ENCODE measurements at regions not wholly inside any gene's neighbourhood (a gene's known extent, or its start where the extent isn't known, plus 50 kb on each side); places are given as distances from the start of the nearest gene placed in this dataset.

DNA sequence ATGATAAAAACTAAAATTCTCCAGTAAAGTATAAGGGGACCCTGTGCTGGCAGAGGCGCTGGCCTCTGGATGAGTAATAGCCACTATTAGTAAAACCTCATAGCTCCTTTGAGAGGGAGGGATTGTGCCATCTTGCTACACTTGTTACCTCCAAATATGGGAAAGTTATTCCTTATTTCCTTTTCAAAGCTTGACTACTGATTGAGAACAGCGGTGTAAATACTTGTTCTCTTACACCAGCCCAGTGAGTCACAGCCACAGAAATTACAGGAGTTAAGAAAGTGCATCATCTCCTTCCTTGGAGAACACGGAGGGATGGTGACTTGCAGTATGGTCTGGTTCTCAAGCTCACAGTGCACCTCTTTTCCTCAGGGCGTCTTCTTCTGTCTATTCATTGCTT, 379.0 kb downstream of the EFNB2 start (continued):
- TF ChIP-seq, protein P1, sequence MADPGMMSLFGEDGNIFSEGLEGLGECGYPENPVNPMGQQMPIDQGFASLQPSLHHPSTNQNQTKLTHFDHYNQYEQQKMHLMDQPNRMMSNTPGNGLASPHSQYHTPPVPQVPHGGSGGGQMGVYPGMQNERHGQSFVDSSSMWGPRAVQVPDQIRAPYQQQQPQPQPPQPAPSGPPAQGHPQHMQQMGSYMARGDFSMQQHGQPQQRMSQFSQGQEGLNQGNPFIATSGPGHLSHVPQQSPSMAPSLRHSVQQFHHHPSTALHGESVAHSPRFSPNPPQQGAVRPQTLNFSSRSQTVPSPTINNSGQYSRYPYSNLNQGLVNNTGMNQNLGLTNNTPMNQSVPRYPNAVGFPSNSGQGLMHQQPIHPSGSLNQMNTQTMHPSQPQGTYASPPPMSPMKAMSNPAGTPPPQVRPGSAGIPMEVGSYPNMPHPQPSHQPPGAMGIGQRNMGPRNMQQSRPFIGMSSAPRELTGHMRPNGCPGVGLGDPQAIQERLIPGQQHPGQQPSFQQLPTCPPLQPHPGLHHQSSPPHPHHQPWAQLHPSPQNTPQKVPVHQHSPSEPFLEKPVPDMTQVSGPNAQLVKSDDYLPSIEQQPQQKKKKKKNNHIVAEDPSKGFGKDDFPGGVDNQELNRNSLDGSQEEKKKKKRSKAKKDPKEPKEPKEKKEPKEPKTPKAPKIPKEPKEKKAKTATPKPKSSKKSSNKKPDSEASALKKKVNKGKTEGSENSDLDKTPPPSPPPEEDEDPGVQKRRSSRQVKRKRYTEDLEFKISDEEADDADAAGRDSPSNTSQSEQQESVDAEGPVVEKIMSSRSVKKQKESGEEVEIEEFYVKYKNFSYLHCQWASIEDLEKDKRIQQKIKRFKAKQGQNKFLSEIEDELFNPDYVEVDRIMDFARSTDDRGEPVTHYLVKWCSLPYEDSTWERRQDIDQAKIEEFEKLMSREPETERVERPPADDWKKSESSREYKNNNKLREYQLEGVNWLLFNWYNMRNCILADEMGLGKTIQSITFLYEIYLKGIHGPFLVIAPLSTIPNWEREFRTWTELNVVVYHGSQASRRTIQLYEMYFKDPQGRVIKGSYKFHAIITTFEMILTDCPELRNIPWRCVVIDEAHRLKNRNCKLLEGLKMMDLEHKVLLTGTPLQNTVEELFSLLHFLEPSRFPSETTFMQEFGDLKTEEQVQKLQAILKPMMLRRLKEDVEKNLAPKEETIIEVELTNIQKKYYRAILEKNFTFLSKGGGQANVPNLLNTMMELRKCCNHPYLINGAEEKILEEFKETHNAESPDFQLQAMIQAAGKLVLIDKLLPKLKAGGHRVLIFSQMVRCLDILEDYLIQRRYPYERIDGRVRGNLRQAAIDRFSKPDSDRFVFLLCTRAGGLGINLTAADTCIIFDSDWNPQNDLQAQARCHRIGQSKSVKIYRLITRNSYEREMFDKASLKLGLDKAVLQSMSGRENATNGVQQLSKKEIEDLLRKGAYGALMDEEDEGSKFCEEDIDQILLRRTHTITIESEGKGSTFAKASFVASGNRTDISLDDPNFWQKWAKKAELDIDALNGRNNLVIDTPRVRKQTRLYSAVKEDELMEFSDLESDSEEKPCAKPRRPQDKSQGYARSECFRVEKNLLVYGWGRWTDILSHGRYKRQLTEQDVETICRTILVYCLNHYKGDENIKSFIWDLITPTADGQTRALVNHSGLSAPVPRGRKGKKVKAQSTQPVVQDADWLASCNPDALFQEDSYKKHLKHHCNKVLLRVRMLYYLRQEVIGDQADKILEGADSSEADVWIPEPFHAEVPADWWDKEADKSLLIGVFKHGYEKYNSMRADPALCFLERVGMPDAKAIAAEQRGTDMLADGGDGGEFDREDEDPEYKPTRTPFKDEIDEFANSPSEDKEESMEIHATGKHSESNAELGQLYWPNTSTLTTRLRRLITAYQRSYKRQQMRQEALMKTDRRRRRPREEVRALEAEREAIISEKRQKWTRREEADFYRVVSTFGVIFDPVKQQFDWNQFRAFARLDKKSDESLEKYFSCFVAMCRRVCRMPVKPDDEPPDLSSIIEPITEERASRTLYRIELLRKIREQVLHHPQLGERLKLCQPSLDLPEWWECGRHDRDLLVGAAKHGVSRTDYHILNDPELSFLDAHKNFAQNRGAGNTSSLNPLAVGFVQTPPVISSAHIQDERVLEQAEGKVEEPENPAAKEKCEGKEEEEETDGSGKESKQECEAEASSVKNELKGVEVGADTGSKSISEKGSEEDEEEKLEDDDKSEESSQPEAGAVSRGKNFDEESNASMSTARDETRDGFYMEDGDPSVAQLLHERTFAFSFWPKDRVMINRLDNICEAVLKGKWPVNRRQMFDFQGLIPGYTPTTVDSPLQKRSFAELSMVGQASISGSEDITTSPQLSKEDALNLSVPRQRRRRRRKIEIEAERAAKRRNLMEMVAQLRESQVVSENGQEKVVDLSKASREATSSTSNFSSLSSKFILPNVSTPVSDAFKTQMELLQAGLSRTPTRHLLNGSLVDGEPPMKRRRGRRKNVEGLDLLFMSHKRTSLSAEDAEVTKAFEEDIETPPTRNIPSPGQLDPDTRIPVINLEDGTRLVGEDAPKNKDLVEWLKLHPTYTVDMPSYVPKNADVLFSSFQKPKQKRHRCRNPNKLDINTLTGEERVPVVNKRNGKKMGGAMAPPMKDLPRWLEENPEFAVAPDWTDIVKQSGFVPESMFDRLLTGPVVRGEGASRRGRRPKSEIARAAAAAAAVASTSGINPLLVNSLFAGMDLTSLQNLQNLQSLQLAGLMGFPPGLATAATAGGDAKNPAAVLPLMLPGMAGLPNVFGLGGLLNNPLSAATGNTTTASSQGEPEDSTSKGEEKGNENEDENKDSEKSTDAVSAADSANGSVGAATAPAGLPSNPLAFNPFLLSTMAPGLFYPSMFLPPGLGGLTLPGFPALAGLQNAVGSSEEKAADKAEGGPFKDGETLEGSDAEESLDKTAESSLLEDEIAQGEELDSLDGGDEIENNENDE (IDR thresholded peaks at IDR 0.05; ENCODE audit: insufficient replicate concordance, low read length), result no peak
- TF ChIP-seq BACH1 (IDR thresholded peaks at IDR 0.05; ENCODE audit: low read length) (no peak), HDAC2 (IDR thresholded peaks at IDR 0.05; ENCODE audit: borderline replicate concordance in 1 of 2, low read depth in 2 of 2, low read length in 2 of 2) (no peak), SRF (IDR thresholded peaks at IDR 0.05; ENCODE audit: low read depth, low read length) (no peak), CTBP2 (IDR thresholded peaks at IDR 0.05; ENCODE audit: borderline replicate concordance, insufficient read depth, insufficient read length, low read length) (no peak), SP2 (IDR thresholded peaks at IDR 0.05; ENCODE audit: low read length) (no peak), SIRT6 (IDR thresholded peaks at IDR 0.05; ENCODE audit: low read length) (no peak), HDAC6 (IDR thresholded peaks at IDR 0.05; ENCODE audit: low read depth, low read length) (no peak), POU5F1 (IDR thresholded peaks at IDR 0.05; ENCODE audit: low read depth, low read length) (no peak), PHF8 (conservative IDR thresholded peaks at IDR 0.05; ENCODE audit: low read depth, low read length) (no peak), TAF7 (optimal IDR thresholded peaks at IDR 0.05; ENCODE audit: borderline replicate concordance, low read depth, low read length) (no peak), EGR1 (IDR thresholded peaks at IDR 0.05; ENCODE audit: borderline replicate concordance, low read depth, low read length) (no peak)
